Erythroblast (primary cell): ENCODE measurements at regions not wholly inside any gene's neighbourhood (a gene's known extent, or its start where the extent isn't known, plus 50 kb on each side); places are given as distances from the start of the nearest gene placed in this dataset.

Experiments
- GATA1 ChIP-seq: IDR thresholded peaks from 2 replicates; pipeline ENCODE4 v1.6.1; 2011; ENCODE audit warnings: low read depth, mild to moderate bottlenecking, control low read depth, low read length, moderate library complexity
- POLR2A ChIP-seq: IDR thresholded peaks from 2 replicates; pipeline ENCODE4 v1.6.1; 2011; ENCODE audit warnings: mild to moderate bottlenecking, low read length

DNA sequence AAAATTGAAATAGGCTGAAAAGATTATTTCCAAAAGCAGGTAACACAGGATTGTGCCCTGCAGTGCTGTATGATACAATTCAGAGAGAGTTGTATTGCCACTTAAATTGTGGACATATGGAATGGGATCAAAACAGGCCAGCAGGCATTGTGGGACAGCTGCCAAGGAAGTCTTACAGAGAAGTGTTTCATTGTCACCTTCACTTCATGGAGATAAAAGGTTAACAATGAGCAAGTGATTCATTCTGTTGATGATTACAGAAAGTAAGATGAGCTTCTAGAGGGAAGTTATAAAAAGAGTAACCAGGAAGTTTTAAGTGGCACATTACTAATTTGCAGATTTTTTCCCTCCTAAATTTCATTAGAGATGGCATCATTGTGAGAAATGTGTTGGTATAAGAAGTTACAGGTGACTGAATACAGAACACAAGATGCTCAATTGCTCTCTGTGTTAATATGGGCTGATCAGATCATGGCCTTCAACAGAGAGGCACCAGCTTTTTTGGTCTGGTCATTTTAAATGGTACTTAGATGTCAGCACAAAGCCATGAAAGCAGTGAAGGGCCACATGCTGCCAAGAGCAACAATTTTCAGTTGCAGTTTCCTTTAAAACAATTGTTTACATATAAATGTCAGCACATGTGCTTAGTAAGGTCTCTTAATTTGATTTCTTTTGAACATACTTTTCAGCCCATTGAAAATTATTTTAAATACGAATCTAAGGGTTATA is 402.5 kb upstream of the FKBP1C start:
- no peak for TF ChIP-seq POLR2A
- TF ChIP-seq GATA1, result no peak
